GM19438 (cell line): ENCODE measurements at regions not wholly inside any gene's neighbourhood (a gene's known extent, or its start where the extent isn't known, plus 50 kb on each side); places are given as distances from the start of the nearest gene placed in this dataset.

Experiments used
- ATAC-seq: cut with Tn5 transposase; IDR thresholded peaks from one replicate; pipeline ENCODE4 v1.9.1; 2021; ENCODE audit warnings: low read depth; ENCODE audit not compliant: unreplicated experiment

- ATAC-seq, result no peak
Measured at GRCh38 chr2:16615687-16616615, 49.7 kb downstream of the CYRIA start.

DNA sequence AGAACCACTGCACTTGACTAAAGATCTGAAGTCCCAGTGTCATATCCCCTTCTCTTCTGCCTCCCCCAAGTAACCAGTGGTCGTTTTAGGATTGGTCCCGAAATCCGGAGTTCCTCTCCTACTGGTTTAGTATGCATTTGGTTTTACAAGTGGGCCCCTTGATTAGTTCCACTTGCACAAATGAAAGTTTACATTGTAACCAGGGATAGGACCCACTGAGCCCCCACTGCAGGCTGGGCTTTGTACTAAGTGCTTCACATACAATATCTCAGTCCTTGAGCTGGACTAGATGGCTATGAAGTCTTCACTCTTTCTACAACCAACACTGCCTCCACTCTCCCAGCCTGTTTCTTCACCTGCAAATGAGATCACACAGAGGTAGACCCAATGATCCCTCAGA lies 50.4 kb downstream of the CYRIA start:
- ATAC-seq, result no peak

- no peak for ATAC-seq
Measured at GRCh38 chr2:16614314-16614860, 51.2 kb downstream of the CYRIA start.

- no peak for ATAC-seq
Measured at GRCh38 chr2:16613539-16614011, 52.1 kb downstream of the CYRIA start.

DNA sequence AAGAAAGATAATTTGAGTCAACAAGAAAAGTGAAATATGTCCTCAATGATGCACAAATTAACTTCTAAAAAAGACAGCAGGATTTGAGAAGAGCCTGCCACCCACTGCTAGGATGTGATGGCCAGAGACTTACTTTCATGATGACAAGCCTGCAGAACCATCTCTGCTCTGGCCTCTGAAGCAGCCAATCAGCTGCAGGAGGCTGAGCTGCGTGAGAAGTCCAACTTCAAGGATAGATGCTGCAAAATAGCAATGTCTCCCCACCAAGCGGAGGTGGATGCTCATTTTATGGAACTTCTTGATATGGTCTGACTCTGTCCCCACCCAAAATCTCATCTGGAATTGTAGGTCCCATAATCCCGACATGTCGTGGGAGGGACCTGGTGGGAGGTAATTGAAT lies 53.1 kb downstream of the CYRIA start:
- ATAC-seq, result no peak

DNA sequence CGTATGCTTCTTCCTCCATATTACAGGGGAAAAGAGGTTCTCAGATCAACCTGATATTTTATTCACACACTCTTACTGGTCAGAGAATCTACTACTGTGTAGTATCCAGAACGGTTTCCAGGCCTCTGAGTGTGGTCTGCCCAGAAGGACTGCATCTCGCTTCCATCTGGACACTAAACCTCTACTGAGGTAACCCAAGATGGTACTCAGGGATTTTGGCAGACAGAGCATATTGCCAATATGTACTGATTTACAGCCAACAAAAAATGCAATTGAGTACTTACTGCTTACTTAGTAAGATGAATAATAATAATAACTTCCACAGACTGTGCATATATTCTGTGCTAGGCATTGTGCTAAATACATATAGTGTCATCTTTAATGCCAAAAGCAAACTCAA lies 55.8 kb downstream of the CYRIA start:
- no peak for ATAC-seq

- ATAC-seq, result peak; percentile 97
Measured at GRCh38 chr2:16608661-16609643, 56.7 kb downstream of the CYRIA start.

DNA sequence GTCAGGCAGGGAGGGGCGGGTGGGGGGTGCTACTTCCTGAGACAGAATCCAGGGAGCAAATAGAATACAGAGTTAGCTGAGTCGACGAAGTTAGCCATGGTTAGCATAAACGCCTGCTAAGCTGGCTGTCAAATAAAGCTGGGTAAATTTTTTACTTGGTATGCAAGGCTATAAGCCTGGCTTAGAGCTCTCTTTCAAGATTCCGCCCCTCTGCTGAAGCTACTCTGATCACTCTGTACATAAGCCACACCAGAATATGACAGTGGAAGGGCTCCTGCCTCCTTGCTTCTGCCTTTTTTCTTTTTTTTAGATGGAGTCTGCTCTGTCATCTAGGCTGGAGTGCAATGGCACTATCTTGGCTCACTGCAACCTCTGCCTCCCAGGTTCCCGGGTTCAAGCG lies 58.3 kb downstream of the CYRIA start:
- no peak for ATAC-seq

GRCh38 chr2:16604236-16604635 lies 61.4 kb downstream of the CYRIA start:
- no peak for ATAC-seq

- no peak for ATAC-seq
Measured at GRCh38 chr2:16591370-16591933, 74.2 kb downstream of the CYRIA start.

DNA sequence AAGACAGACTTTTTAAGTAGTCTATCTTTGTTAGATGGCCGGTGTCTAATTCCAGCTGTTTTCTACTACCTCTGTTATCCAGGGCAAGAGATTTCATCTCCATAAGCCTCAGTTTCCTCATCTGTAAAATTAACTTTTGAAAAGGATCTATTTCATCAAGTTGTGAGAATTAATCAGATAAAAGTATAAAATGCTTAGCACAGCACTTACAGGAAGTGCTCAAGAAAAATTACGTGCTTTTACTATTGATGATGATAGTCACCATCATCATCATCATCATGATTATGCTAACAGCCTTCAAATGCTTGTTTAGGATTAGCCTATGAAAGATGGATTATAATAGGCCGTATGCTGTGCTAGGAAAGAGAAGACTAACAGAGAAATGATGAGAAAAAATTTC lies 76.2 kb downstream of the CYRIA start:
- ATAC-seq, result no peak

GRCh38 chr2:16588565-16588964 lies 77.1 kb downstream of the CYRIA start:
- ATAC-seq, result no peak

GRCh38 chr2:16587601-16588000 lies 78.0 kb downstream of the CYRIA start:
- ATAC-seq, result no peak

- no peak for ATAC-seq
Measured at GRCh38 chr2:16584824-16585540, 80.7 kb downstream of the CYRIA start.

DNA sequence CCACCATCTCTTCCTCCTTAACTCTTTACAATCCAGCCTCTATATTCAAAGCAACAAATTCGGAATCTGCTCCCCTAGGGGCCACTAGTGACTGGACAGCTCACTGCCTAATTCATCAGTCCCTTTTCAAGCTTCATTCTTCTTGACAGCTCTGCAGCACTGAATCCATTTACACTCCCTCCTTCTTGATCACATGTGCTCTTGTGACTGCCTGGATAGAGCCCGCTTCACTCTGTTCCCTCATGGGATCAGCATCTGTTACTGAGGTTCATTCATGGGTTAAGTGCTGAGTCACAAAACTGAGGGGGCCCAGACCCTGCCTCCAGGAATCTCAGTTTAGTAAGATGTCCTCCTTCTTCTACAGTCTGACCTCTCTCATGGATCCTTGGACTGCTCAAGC lies 81.5 kb downstream of the CYRIA start:
- no peak for ATAC-seq

DNA sequence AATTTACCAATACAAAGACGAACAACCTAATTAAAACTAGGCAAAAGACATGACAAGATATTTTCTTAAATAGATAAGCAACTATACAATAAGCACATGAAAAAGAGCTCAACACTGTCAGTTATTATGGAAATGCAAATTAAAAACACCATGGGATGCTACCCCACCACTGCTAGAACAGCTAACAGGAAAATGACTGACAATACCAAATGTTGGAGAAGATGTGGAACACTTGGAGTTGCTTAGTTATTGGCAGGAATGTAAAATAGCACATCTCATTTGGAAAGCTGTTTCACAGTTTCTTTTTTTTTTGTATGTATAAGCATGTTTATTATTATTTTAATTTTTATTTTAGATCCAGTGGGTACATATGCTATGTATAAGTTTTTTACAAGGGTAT lies 84.4 kb downstream of the CYRIA start:
- ATAC-seq, result no peak

DNA sequence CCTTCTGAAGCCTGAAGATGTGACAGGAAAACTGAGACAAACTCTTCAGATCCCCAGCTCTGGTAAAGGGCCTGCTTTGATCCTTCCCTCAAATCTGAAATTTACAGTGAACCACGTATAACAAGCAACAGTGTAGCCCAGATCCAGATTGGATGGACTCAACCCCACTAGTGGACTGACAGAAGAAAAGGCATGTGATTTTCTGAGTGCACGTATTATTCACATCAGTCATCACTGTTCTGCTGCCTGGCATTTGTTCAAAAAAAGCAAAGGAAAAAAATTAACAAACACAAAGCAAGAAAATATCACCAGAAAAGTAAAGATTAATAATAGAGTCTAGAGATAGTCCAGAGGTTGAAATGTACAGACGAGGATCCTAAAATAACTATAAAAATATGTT lies 87.6 kb downstream of the CYRIA start:
- ATAC-seq, result no peak

DNA sequence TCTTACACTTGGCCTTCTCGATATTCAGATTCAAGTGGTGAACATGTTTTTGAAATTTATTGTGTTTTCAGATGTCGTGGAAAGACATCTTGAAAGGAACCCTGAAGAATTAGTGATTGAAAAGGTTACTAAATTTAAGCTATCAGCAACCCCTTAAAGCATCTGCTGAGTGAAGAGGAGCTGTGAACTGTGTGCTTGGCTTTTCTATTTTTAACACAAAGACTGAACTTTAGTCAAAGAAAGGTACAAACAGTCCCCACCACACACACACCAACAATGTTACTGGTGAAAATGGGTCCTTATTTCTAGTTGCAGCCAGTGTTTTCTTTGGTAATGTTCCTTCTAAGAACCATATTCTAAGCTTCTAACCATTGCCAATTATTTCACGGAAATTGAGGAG lies 95.1 kb downstream of the CYRIA start:
- ATAC-seq, result no peak

DNA sequence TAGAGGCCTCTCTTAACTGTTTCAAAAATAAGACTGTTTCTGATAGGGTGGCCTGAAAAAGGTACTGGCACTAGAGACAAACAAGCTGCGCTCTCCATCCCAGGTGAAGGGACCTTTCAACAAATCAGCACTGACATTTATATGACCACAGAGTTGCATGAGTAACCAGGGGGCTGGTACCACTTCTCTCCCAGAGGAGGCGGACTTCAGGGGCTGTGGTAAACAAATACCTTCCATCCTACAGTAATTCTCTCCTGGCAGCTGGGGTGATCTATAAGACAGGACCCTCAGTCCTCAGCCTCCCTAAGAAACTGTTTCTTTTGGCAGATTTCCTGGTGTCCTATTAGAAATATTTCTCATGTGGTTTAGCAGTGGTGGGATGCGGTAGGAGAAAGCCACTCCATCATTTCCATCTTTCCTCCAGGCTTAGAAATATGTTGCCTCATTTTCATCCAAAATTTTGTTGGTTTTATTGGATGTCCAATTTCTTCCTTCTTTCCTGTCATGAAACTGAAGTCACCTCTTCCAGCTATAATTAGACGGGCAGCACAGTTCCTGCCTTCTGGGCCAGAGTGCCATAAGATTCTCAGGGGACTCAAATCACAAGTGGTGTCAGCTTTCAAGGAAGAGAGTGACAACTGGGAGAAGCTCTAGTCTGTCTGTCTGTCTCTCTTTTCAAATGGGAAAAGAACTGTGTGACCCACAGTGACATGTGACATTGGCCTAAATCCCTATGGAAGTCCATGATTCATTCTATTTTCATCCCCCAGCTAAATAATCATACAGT lies 96.4 kb downstream of the CYRIA start:
- ATAC-seq, result no peak
